HG03196 (cell line): ENCODE measurements at regions not wholly inside any gene's neighbourhood (a gene's known extent, or its start where the extent isn't known, plus 50 kb on each side); places are given as distances from the start of the nearest gene placed in this dataset.

Source experiments
- ATAC-seq: cut with Tn5 transposase; IDR thresholded peaks from one replicate; pipeline ENCODE4 v1.9.1; 2021; ENCODE audit not compliant: unreplicated experiment

DNA sequence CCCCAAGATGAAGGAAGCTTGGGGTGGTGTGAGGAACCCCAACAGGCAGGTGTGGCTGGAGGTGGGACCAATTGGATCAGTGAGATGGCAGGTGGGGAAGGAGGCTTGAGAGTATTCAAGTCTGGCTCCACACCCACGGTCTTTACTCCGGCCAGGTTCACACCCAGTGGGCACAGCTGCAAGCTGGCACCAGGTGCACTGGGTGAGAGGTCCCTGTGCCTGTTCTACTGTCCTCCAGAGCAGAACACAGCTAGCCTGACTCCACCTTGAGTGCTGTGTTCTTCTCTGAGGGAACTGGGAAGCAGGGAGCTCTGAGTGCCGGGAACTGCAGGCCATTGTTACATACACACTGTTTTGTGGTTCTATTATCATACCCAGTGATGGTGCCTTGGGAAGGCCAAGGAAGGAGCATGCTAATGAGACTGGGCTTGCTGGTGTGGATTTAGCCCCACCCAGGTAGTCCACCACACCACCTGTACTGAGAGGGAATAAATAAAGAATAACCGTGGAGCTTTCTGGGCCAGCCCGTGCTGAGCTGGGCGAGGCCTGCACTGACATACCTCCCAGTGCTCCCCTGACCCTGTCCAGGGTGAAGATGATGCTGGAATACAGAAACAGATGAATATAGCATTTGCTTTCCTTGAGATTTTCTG lies 93.4 kb downstream of the ABHD5 start:
- no peak for ATAC-seq

DNA sequence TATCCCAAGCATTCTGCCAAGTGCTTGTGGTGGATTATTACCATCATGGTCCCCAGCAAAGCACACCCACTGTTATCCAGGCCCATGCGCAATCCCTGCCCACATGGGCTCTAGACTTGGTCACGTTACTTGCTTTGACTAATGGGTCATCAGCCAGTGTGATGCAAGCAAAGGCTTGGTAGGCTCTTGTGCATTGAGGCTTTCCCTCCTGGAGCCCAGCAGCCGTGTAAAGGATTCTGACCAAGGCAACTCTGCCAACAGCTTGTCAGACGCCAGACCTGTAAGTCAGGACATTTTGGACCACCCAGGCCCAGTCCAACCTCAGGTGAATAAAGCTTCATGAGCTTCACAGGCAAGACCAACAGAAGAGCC lies 93.9 kb downstream of the ABHD5 start:
- no peak for ATAC-seq

DNA sequence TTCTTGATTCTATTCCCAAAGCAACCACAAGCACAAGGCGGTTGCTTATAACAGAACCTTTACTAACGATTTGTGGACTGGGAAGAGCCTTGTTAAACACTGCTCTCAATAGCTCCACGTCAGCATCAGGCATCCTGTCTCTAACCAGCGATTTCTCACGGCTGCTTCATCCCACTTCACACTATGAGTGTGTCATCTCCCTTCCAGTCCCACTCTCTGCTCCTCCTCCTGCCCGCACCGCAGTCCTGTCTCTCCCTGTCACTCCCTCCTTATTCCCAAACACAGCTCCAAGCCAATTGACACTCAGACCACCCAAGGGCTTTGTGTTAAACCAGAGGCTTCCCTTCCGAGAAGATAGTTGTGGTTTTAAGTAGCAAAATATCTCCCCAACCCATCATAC lies 94.8 kb downstream of the ABHD5 start:
- ATAC-seq: no peak

DNA sequence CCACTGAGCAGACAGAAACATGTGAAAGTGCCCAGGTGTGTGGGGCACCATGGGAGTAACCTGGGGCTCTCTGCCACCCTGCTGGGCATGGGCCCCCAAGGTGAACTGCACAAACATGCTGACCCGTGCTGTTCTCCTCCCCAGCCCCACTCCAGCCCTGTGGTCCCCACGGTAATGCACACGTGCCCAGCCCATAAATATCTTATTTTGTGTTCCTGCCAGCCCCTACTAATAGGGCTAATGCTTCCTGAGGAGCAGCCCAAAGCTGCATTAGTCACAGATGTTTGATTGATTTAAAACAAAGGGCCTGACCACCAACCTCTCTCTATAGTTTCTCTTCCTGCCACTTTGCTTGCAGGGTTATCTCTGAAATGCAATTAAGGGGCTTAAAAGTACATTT lies 95.4 kb downstream of the ABHD5 start:
- ATAC-seq: no peak

DNA sequence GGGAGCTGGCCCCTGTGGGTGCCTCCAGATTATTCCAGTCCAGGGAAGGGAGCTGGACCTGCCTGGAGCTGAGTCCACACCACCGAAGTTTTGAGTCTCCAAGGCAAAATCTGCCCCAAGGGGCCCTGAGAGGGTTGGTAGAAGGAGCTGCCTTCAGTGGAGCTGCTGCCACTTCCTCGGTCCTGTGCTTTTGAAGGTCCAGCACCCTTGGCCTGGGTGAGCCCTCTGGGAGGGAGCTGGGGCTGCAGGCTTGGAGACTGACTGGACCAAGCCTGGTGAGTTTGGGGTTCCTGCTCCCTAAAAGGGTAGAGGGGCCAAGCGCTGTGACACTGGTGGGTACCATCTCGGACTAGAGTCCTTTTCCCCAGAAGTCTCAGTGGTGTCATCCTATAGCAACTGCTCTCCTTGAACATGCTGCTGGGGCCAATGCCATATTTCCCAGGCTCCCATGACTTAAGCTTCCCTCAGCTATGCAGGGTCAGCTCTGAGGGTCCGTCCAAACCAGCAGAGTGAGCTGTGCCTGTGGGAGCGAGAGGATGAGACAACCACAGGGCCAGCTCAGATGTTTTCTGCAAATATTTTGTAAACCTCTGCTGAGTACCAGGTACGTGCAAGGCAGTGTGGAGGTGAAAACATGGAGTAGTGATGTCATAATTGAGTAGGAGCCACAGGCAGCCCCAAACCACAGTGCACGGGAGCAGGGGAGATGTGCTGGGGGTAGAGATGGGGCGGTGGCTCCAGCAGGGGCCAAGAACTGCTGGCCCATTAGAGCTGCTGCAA lies 96.0 kb downstream of the ABHD5 start:
- ATAC-seq: no peak

DNA sequence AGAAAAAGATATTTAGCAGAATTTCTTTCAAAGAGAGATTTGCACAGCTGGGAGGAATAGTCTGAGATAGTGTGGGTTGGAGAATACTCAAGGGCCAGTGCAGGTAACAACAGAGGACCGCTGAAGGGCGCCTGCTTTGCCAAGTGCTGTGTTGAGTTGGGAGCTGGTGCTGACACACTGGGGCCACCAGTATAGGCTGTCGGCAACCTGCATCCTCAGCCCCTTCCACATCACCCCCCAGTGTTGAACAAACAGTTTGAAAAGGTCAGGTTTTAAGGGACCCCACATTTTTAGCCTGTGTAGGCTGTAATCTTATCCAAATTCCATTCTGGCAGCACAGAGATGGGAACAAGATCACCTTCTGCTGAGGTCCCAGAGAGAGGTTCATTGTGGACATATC lies 96.6 kb downstream of the ABHD5 start:
- no peak for ATAC-seq

DNA sequence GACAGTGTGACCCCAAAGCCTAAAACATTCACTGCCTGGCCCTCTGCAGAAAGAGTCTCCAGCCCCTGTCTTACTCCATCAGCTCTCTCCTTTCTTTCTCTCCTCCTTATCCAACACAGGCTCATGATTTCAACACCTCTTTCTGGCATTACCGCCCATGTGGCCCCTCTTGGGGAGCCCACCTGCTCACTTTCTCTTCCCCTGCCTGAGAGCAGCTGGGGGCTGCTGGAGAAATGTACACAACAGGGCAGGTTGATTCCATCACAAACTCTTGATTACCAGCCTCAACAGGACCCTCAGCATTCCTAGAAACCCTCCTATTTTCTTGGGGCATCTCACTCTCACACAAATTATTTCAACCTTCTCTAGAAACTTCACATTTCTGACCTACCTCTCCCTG lies 98.3 kb downstream of the ABHD5 start:
- no peak for ATAC-seq

DNA sequence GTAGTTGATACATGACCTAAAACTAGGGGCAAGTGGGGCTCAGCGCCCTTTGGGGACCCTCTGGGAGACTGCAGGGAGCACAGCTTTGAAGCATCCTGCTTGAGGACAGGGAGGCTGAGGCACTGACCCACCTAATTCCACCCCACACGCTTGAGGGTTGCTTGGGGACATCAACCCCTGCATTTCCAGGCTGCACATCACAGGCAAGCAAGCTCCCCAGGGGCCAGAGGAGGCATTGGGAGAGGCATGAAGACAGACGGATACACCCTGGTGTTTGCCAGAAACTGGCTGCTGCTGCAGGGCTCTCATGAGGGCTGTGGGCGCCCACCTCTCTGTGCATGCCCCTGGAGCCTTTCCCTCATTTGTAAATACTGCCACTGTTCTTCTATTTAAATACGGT lies 99.3 kb downstream of the ABHD5 start:
- no peak for ATAC-seq

DNA sequence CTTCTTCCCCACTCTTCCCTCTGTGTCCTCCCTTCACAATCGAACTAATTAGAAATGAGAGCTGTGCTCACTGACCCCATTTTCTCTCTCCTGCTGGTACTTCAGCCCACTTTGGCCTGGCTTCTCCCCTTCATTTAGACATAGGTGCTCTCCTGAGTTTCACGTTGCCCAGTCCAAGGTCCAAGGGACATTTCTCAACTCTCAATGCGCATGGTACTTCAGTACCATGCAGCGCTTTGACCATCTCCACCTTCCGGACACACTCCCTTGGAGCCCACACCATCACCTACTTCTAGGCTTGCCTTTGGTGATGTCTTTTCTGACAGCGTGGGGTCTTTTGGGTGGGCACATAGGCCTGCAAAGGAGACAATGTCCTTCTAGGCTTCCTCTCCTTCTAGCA lies 99.7 kb downstream of the ABHD5 start:
- no peak for ATAC-seq

DNA sequence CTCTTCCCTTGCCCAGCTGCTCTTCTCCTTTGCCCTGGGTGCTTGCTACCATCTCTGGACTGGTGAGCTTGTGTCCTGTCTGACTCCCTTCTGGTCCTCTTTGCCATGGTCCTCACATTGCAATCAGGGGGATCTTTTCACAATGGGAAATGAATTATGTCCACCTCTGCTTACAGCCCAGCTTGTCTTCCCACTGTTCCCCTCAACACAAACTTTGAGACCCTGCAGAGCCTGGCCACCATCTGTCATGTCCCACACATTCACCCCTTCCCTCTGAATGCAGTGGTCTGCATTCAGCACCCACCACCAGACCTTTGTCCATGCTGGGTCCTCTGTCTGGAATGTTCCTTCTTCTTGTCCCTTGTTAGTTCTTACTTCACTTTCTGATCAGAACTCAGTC lies 100.5 kb downstream of the ABHD5 start:
- no peak for ATAC-seq

DNA sequence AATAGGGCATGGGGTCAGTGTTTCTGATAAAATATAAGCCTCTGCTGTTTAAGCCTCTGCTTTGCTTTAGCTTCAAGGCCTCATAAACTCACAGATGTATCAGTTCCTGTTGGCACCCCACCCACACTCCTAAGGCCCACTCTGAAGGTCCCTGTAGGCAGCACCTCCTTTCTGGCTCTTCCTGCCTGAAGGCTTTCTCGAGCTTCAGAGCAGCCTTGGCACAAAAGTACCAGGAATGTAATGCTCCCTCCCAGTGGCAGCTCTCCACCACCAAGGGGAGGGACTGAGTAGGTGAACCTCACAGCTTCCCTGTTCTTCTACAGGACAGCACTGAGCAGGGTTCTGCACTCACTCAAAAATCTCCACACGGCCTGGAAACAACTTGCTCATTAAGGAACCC lies 102.2 kb downstream of the ABHD5 start:
- no peak for ATAC-seq

DNA sequence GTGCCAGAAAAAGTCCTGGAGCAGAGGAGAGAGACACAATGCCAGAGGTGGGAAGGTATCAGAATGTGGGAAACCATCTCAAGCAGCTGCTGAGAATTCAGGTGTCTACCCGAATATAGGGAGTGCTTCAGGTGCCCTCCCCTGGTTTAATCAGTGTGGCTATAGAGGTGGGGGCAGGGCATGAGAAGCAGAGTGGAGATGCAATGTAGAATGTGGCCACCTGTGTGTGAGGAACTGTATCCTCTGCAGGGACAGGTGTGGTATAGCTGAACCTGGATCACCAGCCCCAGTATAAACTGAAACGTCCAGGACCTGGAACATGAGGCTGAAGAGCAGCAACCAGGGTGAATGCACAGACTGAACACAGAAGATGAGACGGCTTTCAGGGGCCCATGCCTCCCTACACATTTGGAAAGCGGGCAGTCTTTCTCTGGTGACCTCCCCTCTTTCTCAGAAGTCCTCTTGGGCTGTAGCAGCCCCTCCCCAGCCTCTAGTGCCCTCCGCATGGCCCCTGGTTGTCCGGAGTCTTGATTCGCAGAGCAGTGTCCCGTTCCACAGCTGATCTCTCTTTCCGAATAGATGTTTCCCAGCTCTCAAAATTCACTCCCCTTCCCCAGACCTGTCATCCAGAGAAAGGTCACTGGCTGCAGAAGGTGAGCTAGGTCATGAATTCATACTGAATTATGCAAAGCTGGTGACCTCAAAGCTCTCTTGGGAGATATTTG lies 103.1 kb downstream of the ABHD5 start:
- no peak for ATAC-seq

DNA sequence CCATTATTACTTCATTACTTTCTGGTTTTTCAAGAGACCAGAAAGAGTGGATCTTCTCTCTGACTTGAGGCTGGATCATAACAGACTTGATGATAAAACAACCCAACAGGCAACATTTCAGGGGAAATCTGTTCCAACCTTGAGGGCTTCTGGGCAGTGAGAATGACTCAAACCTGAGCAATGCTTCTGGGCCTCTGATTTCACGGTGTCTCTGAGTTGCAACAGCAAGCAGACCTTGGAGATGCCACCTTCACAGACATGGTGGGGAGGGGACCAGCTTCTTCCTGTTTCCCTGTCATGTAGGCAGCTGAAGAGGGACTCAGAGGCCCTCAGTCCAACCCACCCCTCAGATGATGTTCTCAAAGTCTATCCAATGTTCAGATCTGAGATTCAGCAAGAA lies 104.0 kb downstream of the ABHD5 start:
- no peak for ATAC-seq

DNA sequence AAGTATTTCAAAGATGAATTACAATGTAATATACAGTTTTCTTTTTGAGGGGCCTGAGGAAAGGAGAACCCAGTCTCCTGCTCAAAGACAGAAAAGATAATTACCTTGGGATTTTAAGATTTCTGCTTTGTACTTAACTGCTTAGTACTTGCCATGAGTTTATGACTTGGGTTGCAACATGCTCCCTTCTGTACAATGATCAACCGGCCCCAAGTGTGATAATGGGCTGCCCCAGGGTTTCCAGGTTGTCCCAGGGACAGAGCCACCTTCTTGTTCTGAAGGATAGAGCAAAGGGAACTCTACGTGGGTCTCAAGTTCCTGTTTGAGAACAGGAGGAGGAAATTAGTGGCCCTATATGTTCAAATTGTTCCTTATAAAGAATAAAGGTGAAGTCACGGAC lies 104.8 kb downstream of the ABHD5 start:
- ATAC-seq: no peak

DNA sequence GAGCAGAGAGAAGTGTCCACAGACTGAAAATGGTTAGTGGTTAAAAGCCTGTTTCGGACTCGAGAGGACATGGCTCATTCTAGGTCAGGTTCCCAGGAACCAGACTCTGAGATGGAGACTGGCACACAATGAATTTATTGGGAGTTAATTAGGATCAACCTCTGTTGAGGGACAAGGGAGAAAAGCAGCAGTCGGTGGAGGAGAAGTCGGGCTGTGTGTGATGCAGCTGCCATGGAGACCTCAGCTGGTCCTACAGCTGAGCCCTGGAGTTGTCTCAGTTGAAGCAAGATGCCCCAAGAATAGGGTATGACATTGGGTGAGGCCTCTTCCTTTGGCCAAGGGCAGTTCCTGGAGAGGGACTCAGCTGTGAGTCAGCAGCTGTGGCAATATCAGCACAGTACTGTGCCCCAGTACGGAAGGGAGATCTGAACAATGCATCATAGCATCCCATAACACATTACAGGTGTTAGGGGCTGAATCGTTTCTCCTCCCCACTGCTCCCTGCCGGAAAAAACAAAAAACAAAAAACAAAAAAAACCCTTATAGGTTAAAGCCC lies 105.4 kb downstream of the ABHD5 start:
- ATAC-seq: no peak

DNA sequence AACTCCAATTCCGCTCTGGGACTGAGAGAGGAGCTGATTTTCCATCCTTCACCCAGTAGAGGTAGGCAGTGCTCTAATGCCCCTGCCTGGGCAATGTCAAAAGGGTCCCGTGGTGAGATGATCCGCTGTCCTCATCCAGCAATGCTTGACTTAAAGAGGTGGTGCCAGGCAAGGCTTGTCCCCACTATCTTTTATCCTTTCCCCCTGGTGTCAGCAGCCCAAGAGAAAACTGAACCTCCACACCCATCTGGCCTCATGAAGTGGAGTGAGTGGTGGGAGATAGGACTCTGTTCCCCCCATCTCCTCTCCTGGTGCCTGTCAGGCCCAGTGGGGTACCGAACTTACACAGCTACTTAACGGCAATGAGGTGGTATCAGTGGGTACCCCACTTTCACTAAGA lies 107.1 kb downstream of the ABHD5 start:
- no peak for ATAC-seq

DNA sequence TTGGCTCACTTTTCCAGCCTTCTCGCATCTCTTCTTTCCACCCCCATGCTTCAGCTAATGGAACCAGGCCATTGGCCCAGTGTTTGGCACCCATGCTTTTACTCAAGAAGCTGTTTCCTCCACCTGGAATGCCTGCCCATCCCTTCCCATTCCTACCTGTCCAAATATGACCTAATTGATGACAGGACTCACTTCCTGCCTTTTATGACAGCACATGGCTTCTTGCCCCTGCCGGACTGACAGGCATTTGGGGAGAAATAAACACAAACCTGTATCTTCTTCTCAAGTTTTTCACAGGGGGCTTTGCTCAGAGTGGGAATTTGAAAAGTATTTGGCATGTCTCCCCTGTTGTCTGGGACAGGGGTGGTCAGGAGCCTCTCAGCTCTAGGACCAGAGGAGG lies 120.1 kb downstream of the ABHD5 start:
- no peak for ATAC-seq

DNA sequence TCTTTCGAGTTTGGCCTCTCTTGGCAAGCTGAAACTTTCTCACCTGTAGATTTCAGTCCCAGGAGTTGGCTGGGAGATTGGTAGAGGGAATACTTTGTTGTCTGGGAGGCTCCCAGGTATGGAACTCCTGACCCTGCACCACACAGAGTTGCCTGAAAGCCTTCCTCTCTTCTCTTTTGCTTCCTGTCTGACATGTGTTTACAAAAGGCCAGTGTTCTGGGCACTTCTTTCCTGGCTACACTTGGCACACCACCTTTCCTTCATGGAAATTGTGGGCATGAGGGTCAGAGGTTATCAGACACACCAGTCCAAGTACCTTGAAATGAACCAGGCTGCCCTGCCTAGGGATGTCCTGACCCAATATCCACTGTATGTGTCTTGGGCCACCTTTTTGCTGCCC lies 123.7 kb downstream of the ABHD5 start:
- ATAC-seq: no peak

DNA sequence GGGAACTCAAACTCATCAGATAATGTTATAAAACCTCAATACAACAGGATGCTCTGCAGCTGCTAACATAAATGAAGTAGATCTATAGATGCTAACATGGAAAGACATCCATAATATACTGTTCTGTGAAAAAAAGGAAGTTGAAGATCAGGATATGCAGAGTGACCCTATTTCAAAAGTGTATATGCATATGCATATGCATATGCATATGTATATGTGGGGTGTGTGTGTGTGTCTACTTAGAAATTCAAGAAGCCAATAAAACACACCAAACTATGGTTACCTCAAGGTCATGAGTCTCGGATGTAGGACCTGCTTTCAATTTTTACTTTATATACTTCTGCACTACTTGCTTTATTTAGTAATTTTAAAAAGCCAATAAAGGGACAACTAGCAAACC lies 125.6 kb downstream of the ABHD5 start:
- ATAC-seq: no peak

DNA sequence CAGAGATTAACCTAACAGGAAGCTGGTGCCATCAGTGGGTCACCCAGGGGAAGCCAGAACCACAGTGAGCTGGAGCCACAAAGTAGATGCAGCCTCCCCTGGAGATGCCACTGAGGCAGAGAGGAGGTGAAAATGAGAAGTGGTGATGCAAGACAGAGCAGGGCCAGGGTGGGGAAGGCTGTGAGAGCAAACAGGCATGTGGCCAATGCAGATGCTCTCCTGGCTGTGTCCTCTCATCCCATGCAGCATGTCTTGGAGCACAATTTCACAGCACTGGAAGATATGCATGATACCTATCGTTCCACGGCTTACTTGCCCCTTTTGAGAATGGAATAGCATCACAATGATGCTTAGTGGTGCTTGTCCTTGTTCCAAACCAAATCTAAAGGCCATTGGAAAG lies 126.3 kb downstream of the ABHD5 start:
- no peak for ATAC-seq

DNA sequence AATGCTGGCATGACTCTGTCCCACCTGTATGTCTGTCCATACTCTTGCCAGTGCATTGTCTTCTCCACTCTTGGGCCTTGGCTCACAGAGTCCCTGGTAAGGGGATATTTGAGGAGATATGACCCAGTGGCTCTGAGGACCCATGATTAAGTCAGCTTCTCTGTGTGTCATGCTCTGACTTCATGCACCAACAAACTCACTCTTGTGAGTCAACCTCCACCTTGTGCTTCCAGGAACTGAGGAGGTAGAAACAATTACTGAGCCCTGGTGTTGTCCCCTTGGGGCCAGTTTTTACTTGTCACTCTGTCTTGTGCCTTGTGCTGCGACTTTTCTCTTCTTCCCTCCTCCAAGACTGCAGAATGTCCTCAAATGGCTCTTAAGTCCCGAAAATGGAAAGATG lies 127.1 kb downstream of the ABHD5 start:
- ATAC-seq: no peak

DNA sequence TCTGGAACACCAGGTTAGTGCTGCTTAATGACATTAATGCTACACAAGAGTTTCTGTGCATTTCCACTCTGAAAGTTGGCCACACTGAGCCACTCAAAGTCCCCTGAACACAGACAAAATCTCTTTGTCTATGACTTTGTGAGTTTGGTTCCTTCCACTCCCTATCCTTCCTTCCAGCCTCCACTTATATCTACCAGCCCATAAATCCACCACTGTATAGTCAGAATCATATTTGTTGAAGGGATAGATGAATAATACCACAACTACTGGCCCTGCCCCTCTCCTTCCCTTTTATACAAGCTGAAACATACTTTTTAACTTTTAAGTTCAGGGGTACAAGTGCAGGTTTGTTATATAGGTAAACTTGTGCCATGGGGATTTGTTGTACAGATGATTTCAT lies 127.5 kb downstream of the ABHD5 start:
- ATAC-seq: no peak
